ENCODE measurements at regions not wholly inside any gene's neighbourhood (a gene's known extent, or its start where the extent isn't known, plus 50 kb on each side); places are given as distances from the start of the nearest gene placed in this dataset.

DNA sequence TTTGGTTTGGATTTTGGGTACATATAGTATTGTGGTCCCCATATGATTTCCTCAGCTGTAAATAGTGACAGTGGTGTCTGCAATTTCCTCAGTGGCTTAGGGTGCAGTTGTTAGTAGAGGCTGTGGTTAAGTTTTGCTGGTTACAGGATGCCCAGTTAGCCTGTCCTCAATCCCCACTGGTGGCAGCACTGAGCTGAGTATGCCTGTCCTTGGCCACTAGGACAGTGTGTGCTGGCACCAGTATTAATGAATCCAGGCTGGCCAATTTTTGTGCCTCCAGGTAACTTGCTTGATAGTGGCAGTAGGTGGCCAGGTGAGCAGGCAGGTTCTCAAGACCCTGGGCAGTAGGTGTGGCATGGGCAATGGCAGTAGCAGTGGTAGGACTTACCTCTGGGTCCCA lies 973.1 kb downstream of the TMEM182 start:
- no peak for DNase-seq

DNA sequence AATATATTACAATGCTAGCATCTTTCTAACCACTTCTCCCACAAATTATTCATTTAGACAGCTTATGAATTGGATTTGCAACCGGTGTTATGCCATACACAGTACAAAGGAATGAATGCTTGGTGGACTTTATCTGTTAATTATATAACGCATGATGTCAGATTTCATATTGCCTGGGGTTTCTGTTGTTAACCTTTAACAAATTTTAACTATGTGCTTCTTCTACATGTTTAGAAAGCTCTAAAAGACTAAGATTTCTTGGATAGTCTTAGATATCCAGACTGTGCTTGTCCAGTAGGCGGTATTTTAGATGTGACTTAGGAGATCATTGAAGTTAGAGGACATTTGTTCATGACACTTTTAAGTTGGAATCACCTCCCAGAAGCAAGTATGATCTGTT lies 976.3 kb downstream of the TMEM182 start:
- no peak for DNase-seq

DNA sequence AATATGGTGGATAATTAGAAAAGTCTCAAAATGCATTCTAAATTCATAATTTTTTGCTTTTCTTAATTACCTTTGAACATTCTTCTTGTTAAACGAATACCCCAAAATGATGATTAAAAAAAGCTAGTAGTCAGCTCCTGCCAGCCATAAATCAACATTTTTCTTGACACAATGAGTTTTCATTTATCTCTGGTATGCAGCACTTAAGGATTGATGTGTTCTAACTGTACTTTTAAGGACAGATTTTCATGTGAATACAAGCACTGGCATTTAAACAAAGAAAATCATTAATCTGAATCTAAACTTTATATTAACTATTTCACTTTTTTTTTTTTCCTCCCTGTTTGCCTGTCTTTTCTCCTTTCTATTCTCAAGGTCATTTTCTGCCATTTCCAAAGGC lies 976.8 kb downstream of the TMEM182 start:
- DNase-seq, result no peak

- no peak for DNase-seq
These were observed 977.4 kb downstream of the TMEM182 start for GRCh38 chr2:103739186-103739585.

DNA sequence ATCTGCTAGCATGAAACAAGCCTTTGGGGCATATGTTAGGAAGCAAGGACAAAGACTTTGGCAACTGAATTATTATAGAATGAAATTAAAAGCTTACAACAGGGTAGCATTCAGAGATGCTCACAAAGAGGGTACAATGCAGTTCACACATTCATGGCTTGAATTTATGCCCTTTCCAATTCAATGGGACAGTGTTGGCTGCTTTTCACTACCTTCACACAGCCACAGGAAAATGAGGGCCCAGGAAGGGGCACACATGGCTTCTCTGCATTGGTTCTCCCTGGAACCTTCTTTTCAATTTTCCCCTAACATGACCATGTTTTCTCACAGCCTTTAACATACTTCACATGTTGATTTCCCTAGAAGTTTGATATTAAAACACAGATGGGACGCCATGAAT lies 978.1 kb downstream of the TMEM182 start:
- no peak for DNase-seq

DNA sequence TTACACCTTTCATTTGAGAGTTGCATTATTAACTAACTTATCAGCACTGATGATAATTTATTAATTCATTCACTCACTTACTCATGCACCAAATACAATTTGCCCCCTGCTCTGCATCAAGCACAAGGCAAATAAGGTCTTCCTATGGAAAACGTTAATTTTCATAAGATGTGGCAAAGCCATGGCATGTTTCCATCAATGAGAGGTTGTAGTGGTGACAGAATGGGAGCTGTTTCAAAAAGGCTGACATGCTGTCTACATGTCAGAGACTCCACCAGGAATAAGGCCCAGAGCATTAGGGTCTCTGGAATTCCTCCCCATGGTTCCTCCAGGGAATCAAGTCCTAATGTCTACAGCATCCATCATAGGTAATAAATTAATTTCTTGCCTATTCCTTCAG lies 978.8 kb downstream of the TMEM182 start:
- DNase-seq, result no peak

GRCh38 chr2:103743195-103743594 lies 981.4 kb downstream of the TMEM182 start:
- DNase-seq, result no peak

- no peak for DNase-seq
These were observed 992.7 kb downstream of the TMEM182 start for GRCh38 chr2:103754530-103754929.

- DNase-seq, result no peak
These were observed 1012.1 kb downstream of the TMEM182 start for GRCh38 chr2:103773884-103774283.

DNA sequence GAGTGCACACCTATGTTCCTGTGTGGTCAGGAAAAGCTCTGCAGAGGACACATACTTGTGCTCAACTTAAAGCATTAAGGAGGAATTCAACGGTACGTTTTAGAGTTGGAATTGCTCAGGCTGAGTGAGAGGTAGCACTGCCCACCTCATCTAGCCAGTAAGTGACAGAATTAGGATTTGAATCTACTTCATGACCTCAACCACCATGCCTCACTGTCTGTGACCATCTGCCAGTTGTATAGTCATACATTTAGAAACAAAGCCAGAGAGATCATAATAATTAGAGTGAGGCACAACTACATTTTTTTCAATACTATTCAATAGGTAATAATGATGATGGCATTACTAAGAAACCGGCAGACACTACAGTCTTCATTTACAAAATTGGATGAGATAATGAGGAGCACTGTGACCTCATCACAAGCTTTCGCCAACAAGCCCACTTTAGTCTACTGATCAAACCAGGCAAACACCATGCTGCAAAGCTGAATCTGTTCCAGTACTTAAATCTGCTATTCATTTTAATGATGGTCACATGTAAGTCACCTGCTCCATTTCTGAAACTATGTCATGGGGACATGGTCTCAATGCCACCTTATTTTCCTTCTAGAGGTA lies 1018.4 kb downstream of the TMEM182 start:
- no peak for DNase-seq

GRCh38 chr2:103781313-103781712 lies 1019.5 kb downstream of the TMEM182 start:
- DNase-seq, result no peak

- no peak for DNase-seq
These were observed 1022.4 kb downstream of the TMEM182 start for GRCh38 chr2:103784261-103784660.

DNA sequence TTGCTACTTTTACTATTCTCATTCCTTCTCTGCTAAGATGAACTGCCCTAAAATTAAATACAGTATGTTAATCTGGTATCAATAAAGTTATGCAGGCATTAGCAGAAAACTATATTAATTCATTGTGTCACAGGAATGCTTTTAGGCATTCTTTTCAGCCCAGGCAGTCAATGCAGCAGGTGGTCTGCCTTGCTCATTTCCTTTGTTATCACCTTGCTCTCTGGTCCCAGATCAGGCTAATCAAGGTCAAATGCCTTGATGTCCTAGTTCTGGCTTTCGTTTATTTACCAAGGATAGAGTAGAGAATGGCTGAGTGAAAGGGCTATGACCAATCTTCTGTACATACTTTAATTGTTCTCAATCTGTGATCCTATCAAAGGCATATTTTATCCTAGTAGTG lies 1023.6 kb downstream of the TMEM182 start:
- no peak for DNase-seq

DNA sequence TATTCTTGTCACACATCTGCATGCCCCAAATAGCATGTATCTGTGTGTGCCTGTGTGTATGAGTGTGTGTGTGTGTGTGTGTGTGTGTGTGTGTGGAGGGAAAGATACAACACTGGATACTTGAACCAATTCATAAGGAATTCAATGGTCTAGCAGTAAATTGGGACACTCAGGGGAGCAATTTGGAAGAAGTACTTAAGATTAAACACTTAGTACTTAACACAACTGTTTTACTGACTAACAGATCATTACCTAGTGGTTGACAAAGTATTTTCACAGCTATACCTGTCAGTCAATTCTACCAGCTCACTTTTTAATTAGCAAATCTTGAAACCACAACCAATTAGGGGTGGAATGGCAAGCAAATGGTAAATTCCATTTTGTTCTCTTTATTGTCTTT lies 1024.1 kb downstream of the TMEM182 start:
- no peak for DNase-seq

- no peak for DNase-seq
These were observed 1026.6 kb downstream of the TMEM182 start for GRCh38 chr2:103788389-103788788.

DNA sequence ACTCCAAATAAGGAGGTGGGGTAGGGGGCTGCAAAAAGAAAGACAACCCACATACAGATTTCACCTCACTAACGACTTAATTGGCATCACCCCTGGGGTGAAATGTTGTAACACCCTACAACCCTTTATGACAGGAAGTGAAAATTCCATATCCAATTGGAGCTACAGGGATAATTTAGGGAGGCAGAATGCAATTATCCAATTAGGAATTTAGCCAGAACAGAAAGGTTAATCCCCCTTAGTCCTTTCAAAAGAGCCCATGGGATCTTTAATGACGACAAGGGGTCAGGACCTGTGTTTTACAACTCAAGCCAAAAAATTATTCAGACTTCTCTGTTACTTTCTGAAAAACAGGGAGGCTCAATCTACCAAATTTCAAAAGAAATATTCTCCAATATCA lies 1027.1 kb downstream of the TMEM182 start:
- no peak for DNase-seq

DNA sequence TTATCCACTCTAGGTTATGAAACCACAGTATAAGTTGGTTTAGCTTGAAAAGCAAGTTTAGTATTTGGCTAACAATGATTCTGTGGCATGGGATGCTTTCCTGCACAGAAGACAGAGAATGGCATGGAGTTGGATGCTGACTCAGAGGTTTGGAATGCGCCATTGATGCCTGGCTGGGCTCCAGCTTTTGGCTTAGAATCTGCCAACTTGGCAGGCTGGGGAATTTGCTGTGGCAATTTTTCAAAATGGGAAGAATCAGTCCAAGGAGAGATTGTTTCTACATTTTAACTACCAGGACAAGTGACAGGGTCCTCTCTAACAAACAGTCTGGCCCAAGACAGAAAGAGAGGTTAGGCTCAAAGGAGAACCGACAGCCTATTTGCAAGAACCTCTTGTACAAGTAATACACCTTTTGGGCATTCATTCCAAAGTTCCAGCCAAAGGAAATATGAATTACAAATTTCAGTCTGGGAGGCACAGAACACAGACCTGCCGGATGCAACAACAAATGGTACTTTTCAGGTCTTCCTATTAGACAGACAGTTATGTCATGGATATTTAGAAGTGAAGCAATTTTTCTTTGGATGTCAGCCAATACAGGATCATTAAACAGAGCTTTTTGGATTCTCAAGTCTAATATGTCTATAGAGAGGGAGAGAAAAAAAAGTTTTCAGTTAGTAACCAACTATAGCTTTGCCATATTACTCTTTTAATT lies 1027.7 kb downstream of the TMEM182 start:
- DNase-seq, result no peak

DNA sequence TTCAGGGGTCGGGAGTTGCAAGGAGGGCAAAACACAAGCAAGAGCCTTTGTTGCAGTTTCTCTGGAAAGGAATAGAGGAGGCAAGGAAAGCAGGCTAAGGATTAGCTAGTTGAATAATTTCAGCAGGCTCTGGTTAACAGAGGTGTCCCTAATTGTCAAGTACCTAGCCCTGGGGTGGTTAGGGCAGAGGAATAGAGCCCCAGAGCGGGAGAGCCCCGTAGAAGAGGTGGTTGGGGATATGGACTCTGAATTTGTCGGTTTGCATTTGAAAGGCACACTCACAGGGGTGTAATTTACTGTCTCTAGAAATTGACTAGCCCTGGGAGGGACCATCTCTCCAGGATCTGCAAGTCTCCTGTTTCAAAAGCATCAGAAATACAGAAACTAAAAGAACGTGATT lies 1030.2 kb downstream of the TMEM182 start:
- DNase-seq, result no peak

DNA sequence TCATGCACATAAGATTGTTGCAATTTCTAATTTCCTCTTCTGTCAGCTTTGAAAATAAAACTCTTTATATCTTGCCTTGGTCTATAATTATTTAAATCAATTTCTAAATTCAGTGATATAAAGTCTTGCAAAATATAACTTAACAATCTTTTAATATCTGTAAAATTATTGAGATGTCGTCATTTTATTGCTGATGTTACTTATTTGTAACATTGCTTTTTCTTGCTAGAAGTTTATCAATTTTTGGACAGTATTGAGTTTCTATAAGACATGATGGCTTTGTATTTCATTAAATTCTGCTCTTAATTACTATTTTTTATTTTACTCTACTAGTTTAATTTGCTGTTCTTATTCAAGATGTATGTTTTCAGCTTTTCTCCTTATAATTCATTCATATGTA lies 1036.5 kb downstream of the TMEM182 start:
- no peak for DNase-seq

GRCh38 chr2:103804013-103804412 lies 1042.2 kb downstream of the TMEM182 start:
- DNase-seq, result no peak

GRCh38 chr2:103805746-103806145 lies 1043.9 kb downstream of the TMEM182 start:
- DNase-seq, result no peak

DNA sequence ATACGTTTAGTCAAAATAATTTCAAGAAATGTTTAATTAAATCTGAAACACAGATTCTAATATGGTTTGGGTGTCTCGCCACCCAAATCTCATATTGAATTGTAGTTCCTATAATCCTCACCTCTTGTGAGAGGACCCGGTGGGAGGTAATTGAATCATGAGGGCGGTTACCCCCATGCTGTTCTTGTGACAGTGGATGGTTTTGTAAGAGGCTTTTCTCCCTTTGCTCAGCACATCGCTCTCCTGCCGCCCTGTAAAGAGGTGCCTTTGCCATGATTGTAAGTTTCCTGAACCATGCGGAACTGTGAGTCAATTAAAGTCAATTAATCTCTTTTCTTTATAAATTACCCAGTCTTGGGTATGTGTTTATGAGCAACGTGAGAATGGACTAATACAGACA lies 1045.1 kb upstream of the POU3F3 start:
- DNase-seq, result no peak

GRCh38 chr2:103809415-103809814 lies 1044.5 kb upstream of the POU3F3 start:
- DNase-seq, result no peak

- DNase-seq, result no peak
These were observed 1043.9 kb upstream of the POU3F3 start for GRCh38 chr2:103809941-103810441.

DNA sequence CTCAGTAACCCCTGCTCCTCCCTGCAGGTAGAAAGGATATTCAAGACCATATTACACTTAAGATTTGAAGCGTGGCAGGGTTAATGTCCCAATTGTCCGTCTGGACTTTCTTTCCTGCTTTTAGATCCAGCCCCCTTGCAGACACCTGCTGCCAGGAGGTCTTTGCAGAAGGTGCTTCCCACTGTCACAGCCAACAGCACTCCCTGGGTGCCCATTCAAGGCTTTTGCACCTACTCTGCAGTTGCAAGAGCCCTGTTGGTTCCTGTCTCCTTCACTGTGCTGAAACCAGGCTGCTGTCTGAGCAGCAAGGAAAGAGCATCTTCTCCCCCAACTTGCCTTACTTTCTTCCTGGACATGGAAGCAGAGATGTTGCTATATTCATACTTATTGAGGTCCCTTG lies 1043.0 kb upstream of the POU3F3 start:
- DNase-seq, result no peak

Measured in NCI-H526 treated with DMSO at 0.1 percent for 48 hours (cell line).